Stimulated activated naive B cell treated with anti-CD40 and anti-IgM and Interleukin-4, amounts not matched to agents 10 μg/mL and 1 μg/mL and 100 μg/mL, for 72 hours (primary cell): ENCODE measurements at regions not wholly inside any gene's neighbourhood (a gene's known extent, or its start where the extent isn't known, plus 50 kb on each side); places are given as distances from the start of the nearest gene placed in this dataset.
A peak's percentile ranks its signal among the peaks of the same experiment; 100 is the strongest.

Source experiments
- ATAC-seq, 2 donors: fragments of 150-1000 bp; cut with Tn5 transposase; replicated peaks; 2 replicates each; pipeline ENCODE4 v1.10.0; 2021; ENCODE audit warnings: moderate library complexity in 1 of 2
- DNase-seq: peaks from one replicate; pipeline ENCODE4 v3.0.0; 2021
- H3K27ac Mint-ChIP-seq: one replicate; pipeline ENCODE4 v1.8.0; 2022; ENCODE audit warnings: mild to moderate bottlenecking, mixed read lengths
- H3K27me3 Mint-ChIP-seq, 2 donors: one replicate each; pipeline ENCODE4 v1.8.0; 2022; ENCODE audit warnings: mixed read lengths in 2 of 2
- H3K36me3 Mint-ChIP-seq, 2 donors: one replicate each; pipeline ENCODE4 v1.8.0; 2022; ENCODE audit warnings: mixed read lengths in 2 of 2, mild to moderate bottlenecking in 1 of 2
- H3K4me1 Mint-ChIP-seq, 2 donors: one replicate each; pipeline ENCODE4 v1.8.0; 2022; ENCODE audit warnings: mixed read lengths in 2 of 2, mild to moderate bottlenecking in 1 of 2
- H3K4me3 Mint-ChIP-seq, 2 donors: one replicate each; pipeline ENCODE4 v1.8.0; 2022; ENCODE audit warnings: mild to moderate bottlenecking in 2 of 2, mixed read lengths in 2 of 2, moderate library complexity in 1 of 2
- H3K9me3 Mint-ChIP-seq, 2 donors: one replicate each; pipeline ENCODE4 v1.8.0; 2022; ENCODE audit warnings: mixed read lengths in 2 of 2, mild to moderate bottlenecking in 1 of 2

- H3K36me3 Mint-ChIP-seq = peaks cover 2 to 3% of the 10 kb centered on the region in 2 donors
- peaks cover 0 to 1% of the 10 kb centered on the region in 2 donors for H3K9me3 Mint-ChIP-seq
- peaks cover 12 to 23% of the 10 kb centered on the region in 2 donors for H3K4me1 Mint-ChIP-seq
- peak overlapping the region; percentile 26 for H3K27ac Mint-ChIP-seq
- H3K27me3 Mint-ChIP-seq = no peaks in the 10 kb centered on the region
- peak overlapping the region in 1 of 2 donors; percentile 30 for H3K4me3 Mint-ChIP-seq
- ATAC-seq = peak; percentile 81 to 84
- DNase-seq = no peak
Observed at GRCh38 chr10:123527151-123527550, 139.0 kb upstream of the GPR26 start.

DNA sequence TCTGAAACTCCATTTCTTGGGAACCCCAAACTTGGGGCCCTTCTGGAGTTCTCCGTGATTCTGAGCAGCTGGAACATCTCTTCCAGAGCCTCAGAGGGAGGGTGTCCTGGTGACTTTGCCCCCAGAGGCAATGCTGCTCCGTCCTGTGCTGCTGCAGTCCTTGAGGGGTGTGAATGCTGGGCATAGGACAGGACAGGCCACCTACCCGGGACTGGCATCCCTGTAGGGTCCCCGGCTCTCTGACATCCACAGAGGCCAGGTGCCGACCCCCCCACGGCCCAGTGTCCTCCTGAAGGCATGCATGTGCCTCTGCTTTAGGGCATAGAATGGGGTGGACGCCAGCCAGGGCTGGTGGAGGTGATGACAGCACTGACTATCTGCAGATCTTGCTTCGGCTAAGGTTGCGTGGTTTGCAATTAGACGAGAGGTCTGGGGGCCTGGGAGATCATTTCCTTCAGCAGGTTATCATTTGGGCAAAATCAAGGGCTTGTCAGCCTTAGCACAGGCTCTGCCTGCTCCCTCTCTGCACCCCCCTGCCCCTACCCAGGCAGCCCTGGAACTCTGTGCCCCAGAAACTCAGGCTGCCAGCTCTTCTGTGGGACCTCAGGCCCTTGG, 136.9 kb upstream of the GPR26 start:
- Mint-ChIP-seq H3K27me3 (no peaks in the 10 kb centered on the region), H3K4me3 (no peak overlapping the region), H3K4me1 (peaks cover 8 to 18% of the 10 kb centered on the region in 2 donors), H3K9me3 (peaks cover 0 to 6% of the 10 kb centered on the region in 2 donors), H3K36me3 (peaks cover 3 to 4% of the 10 kb centered on the region in 2 donors), H3K27ac (no peak overlapping the region)
- DNase-seq = no peak
- no peak for ATAC-seq

GRCh38 chr10:123530166-123530870, 135.8 kb upstream of the GPR26 start:
- Mint-ChIP-seq H3K36me3 (peaks cover 3 to 4% of the 10 kb centered on the region in 2 donors), H3K9me3 (peaks cover 0 to 6% of the 10 kb centered on the region in 2 donors), H3K27ac (no peak overlapping the region), H3K27me3 (no peaks in the 10 kb centered on the region), H3K4me3 (no peak overlapping the region), H3K4me1 (peaks cover 16 to 27% of the 10 kb centered on the region in 2 donors)
- ATAC-seq = no peak
- DNase-seq = no peak

DNA sequence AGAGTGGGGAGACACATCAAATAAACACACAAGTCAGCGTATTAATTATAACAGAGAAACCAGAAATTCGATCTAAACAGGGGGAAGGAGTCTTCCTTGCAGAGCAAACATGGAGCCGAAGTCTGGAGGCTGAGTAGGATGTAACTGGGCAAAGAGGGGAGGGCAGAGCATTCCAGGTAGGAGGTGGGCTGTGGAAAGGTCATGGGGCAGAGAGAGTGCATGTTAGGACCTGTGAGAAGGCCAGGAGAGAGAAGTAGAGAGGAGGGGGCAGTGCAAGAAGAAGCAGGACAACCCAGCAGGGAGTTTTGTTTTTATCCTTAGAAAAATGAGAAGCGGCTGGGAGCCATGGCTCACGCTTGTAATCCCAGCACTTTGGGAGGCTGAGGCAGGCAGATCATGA, 130.8 kb upstream of the GPR26 start:
- H3K4me1 Mint-ChIP-seq = peaks cover 43 to 56% of the 10 kb centered on the region in 2 donors
- ATAC-seq (no peak), DNase-seq (no peak)
- peaks cover 0 to 6% of the 10 kb centered on the region in 2 donors for H3K9me3 Mint-ChIP-seq
- no peaks in the 10 kb centered on the region for H3K27me3 Mint-ChIP-seq
- H3K4me3 Mint-ChIP-seq = no peak overlapping the region
- H3K36me3 Mint-ChIP-seq = peaks cover 3 to 4% of the 10 kb centered on the region in 2 donors
- no peak overlapping the region for H3K27ac Mint-ChIP-seq

DNA sequence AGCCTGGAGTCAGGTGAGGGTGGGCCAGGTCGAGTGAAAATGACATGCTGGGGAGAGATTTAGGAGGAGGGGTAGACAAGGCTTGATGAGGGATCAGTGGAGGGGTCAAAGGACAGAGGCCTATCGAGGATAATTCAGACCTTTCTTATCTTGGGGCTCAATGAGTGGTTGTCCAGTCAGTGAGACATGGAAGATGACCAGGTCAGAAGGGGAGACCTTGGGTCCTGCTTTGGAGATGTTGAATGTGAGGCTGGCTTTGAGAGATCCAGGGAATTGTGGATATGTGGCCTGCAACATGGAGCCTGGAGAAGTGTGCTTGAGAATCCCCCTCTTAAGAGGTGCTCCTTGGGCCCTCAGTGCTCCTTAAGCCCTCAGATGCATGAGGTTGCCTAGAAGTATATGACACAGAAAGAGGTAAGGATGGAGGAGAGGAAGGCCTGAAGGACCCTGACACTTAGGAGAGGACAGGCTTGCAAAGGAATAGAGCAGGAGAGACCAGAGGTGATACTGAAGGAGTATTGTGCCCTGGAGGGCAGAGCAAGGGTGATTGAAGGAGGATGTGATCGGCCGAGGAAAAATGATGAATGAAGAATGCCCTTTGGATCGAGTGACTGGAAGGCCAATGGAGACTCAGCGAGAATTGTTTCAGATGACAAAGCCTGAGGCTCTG, 129.8 kb upstream of the GPR26 start:
- Mint-ChIP-seq H3K9me3 (peaks cover 0 to 6% of the 10 kb centered on the region in 2 donors), H3K4me1 (peaks cover 43 to 56% of the 10 kb centered on the region in 2 donors), H3K36me3 (peaks cover 3 to 4% of the 10 kb centered on the region in 2 donors), H3K4me3 (no peak overlapping the region), H3K27ac (no peak overlapping the region), H3K27me3 (no peaks in the 10 kb centered on the region)
- no peak for ATAC-seq
- DNase-seq = no peak

- H3K4me3 Mint-ChIP-seq = no peak overlapping the region
- ATAC-seq = peak; percentile 88 to 90
- H3K4me1 Mint-ChIP-seq = peaks cover 43 to 56% of the 10 kb centered on the region in 2 donors
- peaks cover 0 to 4% of the 10 kb centered on the region in 2 donors for H3K9me3 Mint-ChIP-seq
- no peaks in the 10 kb centered on the region for H3K36me3 Mint-ChIP-seq
- no peak for DNase-seq
- peak overlapping the region; percentile 65 for H3K27ac Mint-ChIP-seq
- H3K27me3 Mint-ChIP-seq = no peaks in the 10 kb centered on the region
Observed at GRCh38 chr10:123537188-123537961, 128.8 kb upstream of the GPR26 start.

- no peak for ATAC-seq
- H3K27ac Mint-ChIP-seq = peak overlapping the region; percentile 65
- no peak for DNase-seq
- H3K4me1 Mint-ChIP-seq = peaks cover 43 to 56% of the 10 kb centered on the region in 2 donors
- H3K4me3 Mint-ChIP-seq = peak overlapping the region; percentile 45 to 62
- H3K9me3 Mint-ChIP-seq = peaks cover 0 to 2% of the 10 kb centered on the region in 2 donors
- H3K36me3 Mint-ChIP-seq = no peaks in the 10 kb centered on the region
- H3K27me3 Mint-ChIP-seq = no peaks in the 10 kb centered on the region
Observed at GRCh38 chr10:123538401-123539320, 127.5 kb upstream of the GPR26 start.

GRCh38 chr10:123544986-123545385, 121.2 kb upstream of the GPR26 start:
- ATAC-seq (no peak), DNase-seq (no peak)
- Mint-ChIP-seq H3K4me3 (no peak overlapping the region), H3K9me3 (peaks cover 4 to 14% of the 10 kb centered on the region in 2 donors), H3K36me3 (peaks cover 7 to 8% of the 10 kb centered on the region in 2 donors), H3K27me3 (peaks cover 5% of the 10 kb centered on the region in 2 donors), H3K27ac (no peak overlapping the region), H3K4me1 (peaks cover 5 to 7% of the 10 kb centered on the region in 2 donors)

GRCh38 chr10:123548770-123549169, 117.4 kb upstream of the GPR26 start:
- H3K4me1 Mint-ChIP-seq = peaks cover 0 to 4% of the 10 kb centered on the region in 2 donors
- H3K9me3 Mint-ChIP-seq = peaks cover 4 to 11% of the 10 kb centered on the region in 2 donors
- H3K36me3 Mint-ChIP-seq = peaks cover 7 to 8% of the 10 kb centered on the region in 2 donors
- H3K4me3 Mint-ChIP-seq = no peak overlapping the region
- ATAC-seq (no peak), DNase-seq (no peak)
- no peak overlapping the region for H3K27ac Mint-ChIP-seq
- peaks cover 11 to 13% of the 10 kb centered on the region in 2 donors for H3K27me3 Mint-ChIP-seq

DNA sequence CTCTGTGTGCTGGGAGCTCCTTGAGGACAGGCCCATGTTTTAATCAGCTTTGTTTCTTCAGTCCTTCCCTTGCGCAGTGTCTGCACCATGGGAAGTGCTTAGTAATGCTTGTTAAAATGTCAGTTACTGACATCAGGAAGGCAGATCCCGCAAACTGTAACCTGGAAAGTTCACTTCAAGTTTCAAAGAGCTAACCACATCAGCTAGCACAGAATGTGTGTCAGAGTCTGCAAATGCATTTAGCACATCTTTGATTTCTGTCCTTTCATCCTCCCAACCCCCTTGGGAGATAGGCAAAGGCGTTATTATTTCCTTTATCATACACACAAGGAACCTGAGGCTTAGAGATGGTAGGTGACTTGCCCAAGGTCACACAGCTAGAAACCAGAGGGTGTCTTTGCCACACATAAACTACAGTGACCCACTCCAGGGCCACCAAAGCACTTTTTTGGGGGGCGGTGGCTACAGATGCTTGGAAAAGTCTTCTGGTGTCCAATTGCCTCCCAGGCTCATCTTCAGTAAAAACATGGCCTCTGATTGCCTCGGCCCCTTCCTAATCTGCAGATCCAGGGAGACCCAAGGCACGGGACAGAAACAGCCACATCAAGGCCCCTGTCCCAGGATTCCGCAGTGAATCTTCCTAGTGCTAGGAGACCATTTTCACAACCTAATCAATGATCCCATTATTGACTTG, 116.2 kb upstream of the GPR26 start:
- Mint-ChIP-seq H3K4me3 (no peak overlapping the region), H3K4me1 (peaks cover 0 to 3% of the 10 kb centered on the region in 2 donors), H3K27me3 (peaks cover 9 to 13% of the 10 kb centered on the region in 2 donors), H3K27ac (no peak overlapping the region), H3K36me3 (peaks cover 2 to 6% of the 10 kb centered on the region in 2 donors), H3K9me3 (peaks cover 2 to 6% of the 10 kb centered on the region in 2 donors)
- ATAC-seq (peak in 1 of 2 donors; percentile 27), DNase-seq (no peak)

DNA sequence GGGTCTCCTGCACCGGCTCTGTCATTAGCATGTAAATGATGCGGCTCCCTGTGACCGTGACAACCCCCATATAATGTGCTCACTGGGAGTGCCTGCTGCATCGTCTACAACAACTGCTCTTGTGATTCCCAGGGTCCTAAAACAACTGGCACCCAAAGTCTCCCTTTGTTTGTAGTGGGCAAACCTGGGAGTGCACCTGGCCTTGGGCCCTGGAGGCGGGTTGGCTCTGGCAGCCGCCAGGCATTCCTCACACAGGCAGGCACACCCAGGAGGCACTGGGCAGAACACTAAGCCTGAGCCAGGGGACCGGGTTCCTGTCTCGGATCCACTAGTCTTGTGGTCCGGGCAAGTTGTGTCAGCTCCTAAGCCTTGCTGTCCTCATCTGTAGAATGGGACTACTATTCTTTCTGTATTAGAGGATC, 115.5 kb upstream of the GPR26 start:
- peaks cover 0 to 2% of the 10 kb centered on the region in 2 donors for H3K4me1 Mint-ChIP-seq
- H3K36me3 Mint-ChIP-seq = peaks cover 0 to 1% of the 10 kb centered on the region in 2 donors
- H3K9me3 Mint-ChIP-seq = peaks cover 0 to 1% of the 10 kb centered on the region in 2 donors
- ATAC-seq (no peak), DNase-seq (no peak)
- H3K27me3 Mint-ChIP-seq = peaks cover 6 to 13% of the 10 kb centered on the region in 2 donors
- no peak overlapping the region for H3K4me3 Mint-ChIP-seq
- no peak overlapping the region for H3K27ac Mint-ChIP-seq

DNA sequence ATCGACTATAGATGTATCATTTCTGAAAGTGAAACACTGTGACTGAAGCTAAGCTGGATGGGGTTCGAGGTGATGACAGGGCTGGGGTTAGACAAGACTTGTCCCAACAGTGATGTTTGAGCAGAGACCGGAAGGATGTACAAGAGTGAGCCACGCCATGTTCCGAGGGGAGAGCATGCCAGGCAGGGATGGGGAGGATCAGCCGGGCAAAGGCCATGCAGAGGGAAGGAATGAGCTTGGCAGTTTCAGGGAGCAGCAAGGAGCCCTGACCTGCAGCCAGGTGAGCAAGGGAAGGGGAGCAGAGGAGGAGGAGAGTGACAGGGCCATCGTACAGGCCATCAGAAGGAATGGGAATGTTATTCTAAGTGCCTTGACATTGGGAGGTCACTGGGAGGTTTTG, 114.9 kb upstream of the GPR26 start:
- peaks cover 0 to 2% of the 10 kb centered on the region in 2 donors for H3K4me1 Mint-ChIP-seq
- DNase-seq = no peak
- peaks cover 6 to 13% of the 10 kb centered on the region in 2 donors for H3K27me3 Mint-ChIP-seq
- H3K4me3 Mint-ChIP-seq = no peak overlapping the region
- no peak for ATAC-seq
- H3K36me3 Mint-ChIP-seq = no peaks in the 10 kb centered on the region
- no peak overlapping the region for H3K27ac Mint-ChIP-seq
- no peaks in the 10 kb centered on the region for H3K9me3 Mint-ChIP-seq
